ENCODE measurements at regions not wholly inside any gene's neighbourhood (a gene's known extent, or its start where the extent isn't known, plus 50 kb on each side); places are given as distances from the start of the nearest gene placed in this dataset.
"Not testable (repeated sequence)": the region's sequence is repeated elsewhere in the genome, so short reads cannot be mapped to it uniquely, and the experiment has no call there.

DNA sequence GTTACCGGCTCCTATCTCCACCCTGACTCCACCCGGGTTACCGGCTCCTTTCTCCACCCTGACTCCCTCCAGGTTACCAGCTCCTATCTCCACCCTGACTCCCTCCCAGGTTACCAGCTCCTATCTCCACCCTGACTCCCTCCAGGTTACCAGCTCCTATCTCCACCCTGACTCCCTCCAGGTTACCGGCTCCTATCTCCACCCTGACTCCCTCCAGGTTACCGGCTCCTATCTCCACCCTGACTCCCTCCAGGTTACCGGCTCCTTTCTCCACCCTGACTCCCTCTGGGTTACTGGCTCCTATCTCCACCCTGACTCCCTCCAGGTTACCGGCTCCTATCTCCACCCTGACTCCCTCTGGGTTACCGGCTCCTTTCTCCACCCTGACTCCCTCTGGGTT, 97.9 kb upstream of the RBM19 start:
- TF ChIP-seq, protein P1, sequence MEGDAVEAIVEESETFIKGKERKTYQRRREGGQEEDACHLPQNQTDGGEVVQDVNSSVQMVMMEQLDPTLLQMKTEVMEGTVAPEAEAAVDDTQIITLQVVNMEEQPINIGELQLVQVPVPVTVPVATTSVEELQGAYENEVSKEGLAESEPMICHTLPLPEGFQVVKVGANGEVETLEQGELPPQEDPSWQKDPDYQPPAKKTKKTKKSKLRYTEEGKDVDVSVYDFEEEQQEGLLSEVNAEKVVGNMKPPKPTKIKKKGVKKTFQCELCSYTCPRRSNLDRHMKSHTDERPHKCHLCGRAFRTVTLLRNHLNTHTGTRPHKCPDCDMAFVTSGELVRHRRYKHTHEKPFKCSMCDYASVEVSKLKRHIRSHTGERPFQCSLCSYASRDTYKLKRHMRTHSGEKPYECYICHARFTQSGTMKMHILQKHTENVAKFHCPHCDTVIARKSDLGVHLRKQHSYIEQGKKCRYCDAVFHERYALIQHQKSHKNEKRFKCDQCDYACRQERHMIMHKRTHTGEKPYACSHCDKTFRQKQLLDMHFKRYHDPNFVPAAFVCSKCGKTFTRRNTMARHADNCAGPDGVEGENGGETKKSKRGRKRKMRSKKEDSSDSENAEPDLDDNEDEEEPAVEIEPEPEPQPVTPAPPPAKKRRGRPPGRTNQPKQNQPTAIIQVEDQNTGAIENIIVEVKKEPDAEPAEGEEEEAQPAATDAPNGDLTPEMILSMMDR (IDR thresholded peaks at IDR 0.05), result not testable (repeated sequence)
- not testable (repeated sequence) for TF ChIP-seq POLR2A (IDR thresholded peaks at IDR 0.05)

All from body of pancreas (tissue), 4 donors.